NB4 (cell line): ENCODE measurements at regions not wholly inside any gene's neighbourhood (a gene's known extent, or its start where the extent isn't known, plus 50 kb on each side); places are given as distances from the start of the nearest gene placed in this dataset.

Experiments used
- DNase-seq: peaks from one replicate; pipeline ENCODE4 v3.0.0; 2010; ENCODE audit warnings: low read depth
- H3K4me3 ChIP-seq: one replicate; pipeline ENCODE4 v1.5.1; 2011; ENCODE audit warnings: mild to moderate bottlenecking, low read depth, low read length, moderate library complexity
- CTCF ChIP-seq: IDR thresholded peaks from one replicate; pipeline ENCODE4 v1.5.1; 2012; ENCODE audit warnings: low read depth, low read length
- MYC ChIP-seq: IDR thresholded peaks from 2 replicates; pipeline ENCODE4 v1.6.1; 2011; ENCODE audit warnings: low read depth, low read length
- POLR2A ChIP-seq: IDR thresholded peaks from 2 replicates; pipeline ENCODE4 v1.6.1; 2011; ENCODE audit warnings: mild to moderate bottlenecking; ENCODE audit not compliant: insufficient read length; ENCODE audit errors: extremely low read depth
- TF ChIP-seq, protein P1 (sequence below): IDR thresholded peaks from 2 replicates; pipeline ENCODE4 v1.6.1; 2011; ENCODE audit warnings: low read depth, low read length

- DNase-seq, result no peak
- TF ChIP-seq CTCF, result no peak
- no peak for TF ChIP-seq MYC
- TF ChIP-seq, protein P1, sequence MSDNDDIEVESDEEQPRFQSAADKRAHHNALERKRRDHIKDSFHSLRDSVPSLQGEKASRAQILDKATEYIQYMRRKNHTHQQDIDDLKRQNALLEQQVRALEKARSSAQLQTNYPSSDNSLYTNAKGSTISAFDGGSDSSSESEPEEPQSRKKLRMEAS, result no peak
- no peak for TF ChIP-seq POLR2A
- no peak overlapping the region for H3K4me3 ChIP-seq
Observed at GRCh38 chr5:74044936-74045335, 418.9 kb downstream of the ARHGEF28 start.

- H3K4me3 ChIP-seq, result no peak overlapping the region
- no peak for TF ChIP-seq POLR2A
- no peak for TF ChIP-seq MYC
- TF ChIP-seq CTCF, result no peak
- TF ChIP-seq, protein P1, result no peak
- no peak for DNase-seq
Observed at GRCh38 chr5:74042959-74043358, 417.0 kb downstream of the ARHGEF28 start.

DNA sequence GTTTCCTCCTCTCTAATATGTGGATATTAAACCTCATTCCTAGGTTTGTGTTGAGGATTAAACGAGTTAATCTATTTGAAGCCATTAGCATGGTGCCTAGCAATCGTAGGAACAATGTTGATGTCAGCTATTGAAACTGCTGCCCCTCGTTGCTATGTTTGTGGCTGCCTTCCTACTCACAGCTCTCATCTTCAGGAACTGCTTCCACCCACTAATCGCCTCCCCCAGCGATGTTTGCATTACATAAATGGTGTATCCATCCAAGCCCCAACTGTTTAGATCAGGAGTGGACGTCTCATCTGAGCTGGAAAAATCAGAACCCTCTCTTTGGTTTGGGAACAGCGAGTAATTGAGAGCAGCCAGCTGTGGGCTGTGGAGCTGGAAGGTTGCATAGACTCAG, 416.6 kb downstream of the ARHGEF28 start:
- no peak for TF ChIP-seq POLR2A
- TF ChIP-seq CTCF, result no peak
- TF ChIP-seq, protein P1, result no peak
- no peak for TF ChIP-seq MYC
- DNase-seq, result no peak

GRCh38 chr5:74041913-74042312, 415.9 kb downstream of the ARHGEF28 start:
- no peak overlapping the region for H3K4me3 ChIP-seq
- DNase-seq, result no peak
- TF ChIP-seq, protein P1, result no peak
- TF ChIP-seq POLR2A (no peak), CTCF (no peak), MYC (no peak)

More for the DNA sequence above, 416.6 kb downstream of the ARHGEF28 start:
- H3K4me3 ChIP-seq, result no peak overlapping the region

- TF ChIP-seq CTCF, result no peak
- TF ChIP-seq MYC, result no peak
- TF ChIP-seq, protein P1, result no peak
- no peak for TF ChIP-seq POLR2A
- DNase-seq, result no peak
- H3K4me3 ChIP-seq, result no peak overlapping the region
Observed at GRCh38 chr5:74040811-74041491, 415.0 kb downstream of the ARHGEF28 start.
